Mammary epithelial cell (primary cell): ENCODE measurements at regions not wholly inside any gene's neighbourhood (a gene's known extent, or its start where the extent isn't known, plus 50 kb on each side); places are given as distances from the start of the nearest gene placed in this dataset.

Experiments used
- CTCF ChIP-seq, 2 donors: IDR thresholded peaks in 1 of 2; conservative IDR thresholded peaks in 1 of 2; 2 replicates each; pipeline ENCODE4 v1.5.1; 2011 to 2012; ENCODE audit warnings: inconsistent platforms in 2 of 2, low read length in 2 of 2, mild to moderate bottlenecking in 2 of 2, control low read depth in 1 of 2, low read depth in 1 of 2; ENCODE audit not compliant: insufficient read depth in 1 of 2; ENCODE audit errors: extremely low read depth in 1 of 2
- EZH2 ChIP-seq: IDR thresholded peaks from 2 replicates; pipeline ENCODE4 v1.6.1; 2012; ENCODE audit warnings: low read length, inconsistent platforms, borderline replicate concordance

DNA sequence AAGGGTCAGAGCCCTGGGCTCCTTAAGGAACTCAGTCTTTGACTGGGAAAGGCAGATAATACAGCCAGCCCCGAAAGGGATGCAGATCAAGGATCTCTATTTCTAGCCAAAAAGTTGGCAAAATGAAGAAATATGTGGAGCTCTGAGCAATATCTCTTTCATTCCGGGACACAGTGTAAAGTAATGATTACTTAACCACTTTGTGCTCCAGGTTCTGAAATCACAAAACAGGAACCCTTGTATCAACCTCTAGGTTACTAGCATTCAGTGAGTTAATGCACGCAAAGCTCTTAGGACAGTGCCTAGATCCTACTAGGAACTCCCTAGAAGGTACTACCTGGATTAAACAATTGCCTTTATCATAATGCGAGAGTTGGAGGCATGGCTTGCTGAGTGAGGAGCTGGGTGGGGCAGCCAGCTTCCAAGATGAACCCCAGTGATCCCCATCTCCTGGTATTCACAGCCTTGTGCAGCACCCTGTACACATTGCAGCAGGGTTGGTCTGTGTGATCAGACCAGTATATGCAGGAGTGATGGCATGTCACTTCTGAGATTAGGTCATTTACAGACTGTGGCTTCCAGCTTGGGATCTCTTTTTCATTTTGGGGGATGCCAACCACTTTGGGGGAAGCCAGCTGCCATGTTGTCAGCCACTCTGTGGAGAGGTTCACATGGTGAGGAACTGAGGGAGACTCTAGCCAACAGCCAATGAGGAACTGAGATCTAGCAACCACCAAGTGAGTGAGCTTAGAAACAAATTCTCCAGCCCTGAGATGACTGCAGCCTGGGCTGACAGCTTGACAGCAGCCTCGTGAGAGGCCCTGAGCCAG, 103.1 kb upstream of the SLC44A1 start:
- TF ChIP-seq CTCF (conservative IDR thresholded peaks at IDR 0.05 in 1 of 2, IDR thresholded peaks at IDR 0.05 in 1 of 2; ENCODE audit: extremely low read depth in 1 of 2, insufficient read depth in 1 of 2, low read depth in 1 of 2, low read length in 2 of 2) (no peak), EZH2 (no peak)
